ES-I3 (cell line): ENCODE measurements at regions not wholly inside any gene's neighbourhood (a gene's known extent, or its start where the extent isn't known, plus 50 kb on each side); places are given as distances from the start of the nearest gene placed in this dataset.
"Not testable (repeated sequence)": the region's sequence is repeated elsewhere in the genome, so short reads cannot be mapped to it uniquely, and the experiment has no call there.

ENCODE experiments used
- H3K36me3 ChIP-seq: 2 replicates; pipeline ENCODE4 v1.6.1; 2013; ENCODE audit warnings: mild to moderate bottlenecking, low read length, control low read depth, moderate library complexity; ENCODE audit not compliant: insufficient read depth
- H3K4me1 ChIP-seq: 2 replicates; pipeline ENCODE4 v1.6.1; 2013; ENCODE audit warnings: mild to moderate bottlenecking, control low read depth, low read length; ENCODE audit not compliant: insufficient read depth
- H3K9ac ChIP-seq: 2 replicates; pipeline ENCODE4 v1.6.1; 2013; ENCODE audit warnings: low read depth, mild to moderate bottlenecking, low read length, moderate library complexity
- H3K9me3 ChIP-seq: 2 replicates; pipeline ENCODE4 v1.6.1; 2013; ENCODE audit warnings: mild to moderate bottlenecking, low read length, moderate library complexity; ENCODE audit not compliant: control insufficient read depth, insufficient read depth

DNA sequence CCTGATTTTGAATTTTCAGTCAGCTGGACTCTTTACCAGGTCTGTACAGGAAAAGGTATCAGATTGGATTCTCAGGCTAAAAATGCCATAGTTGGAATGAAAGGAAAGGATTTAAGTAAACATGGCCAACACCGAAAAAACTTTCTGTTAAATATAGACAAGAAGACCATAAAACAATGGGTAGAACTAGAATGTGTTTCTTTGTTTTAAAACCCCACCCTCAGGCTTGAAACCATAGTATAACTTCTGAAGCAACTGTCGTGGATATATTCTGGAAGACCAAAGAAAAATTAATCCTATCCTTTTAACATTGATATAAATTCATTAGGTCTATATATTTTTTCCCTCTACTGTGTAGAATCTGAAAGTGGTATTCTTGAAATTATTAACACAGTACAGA lies 118.6 kb upstream of the HAPLN1 start:
- H3K4me1 ChIP-seq: no peaks in the 10 kb centered on the region
- no peak overlapping the region for H3K9ac ChIP-seq
- no peaks in the 10 kb centered on the region for H3K36me3 ChIP-seq
- no peaks in the 10 kb centered on the region for H3K9me3 ChIP-seq

DNA sequence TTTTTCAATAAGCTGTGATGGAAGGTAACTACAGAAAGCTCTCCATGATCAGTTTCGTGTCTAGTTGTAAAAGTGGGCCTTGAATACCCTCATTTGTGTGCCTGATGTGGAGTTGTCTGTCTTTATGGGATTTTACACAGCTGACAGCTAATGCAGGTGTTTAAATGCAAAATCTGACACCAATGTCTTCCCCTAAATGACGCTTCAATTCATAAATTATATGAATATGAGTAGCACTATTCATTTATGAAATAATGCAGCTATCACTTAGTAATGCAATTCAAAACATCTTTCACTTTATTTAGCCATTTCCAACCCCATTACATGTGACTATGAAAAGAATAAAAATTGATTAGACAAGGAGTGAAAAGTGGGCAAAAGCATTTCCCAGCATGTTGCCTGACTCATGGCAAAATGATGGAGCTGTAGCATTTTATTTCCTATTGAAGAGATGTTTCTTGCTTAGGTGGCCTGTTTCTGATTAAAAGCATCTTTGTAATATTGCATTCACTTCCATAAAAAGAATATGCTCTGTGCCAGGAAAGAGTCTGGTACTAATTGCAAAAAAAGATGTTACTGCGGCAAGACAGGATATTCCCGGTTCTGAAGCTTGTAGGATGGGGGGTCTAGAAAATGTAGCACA lies 116.7 kb upstream of the HAPLN1 start:
- no peak overlapping the region for H3K9ac ChIP-seq
- no peaks in the 10 kb centered on the region for H3K36me3 ChIP-seq
- no peaks in the 10 kb centered on the region for H3K4me1 ChIP-seq
- H3K9me3 ChIP-seq: no peaks in the 10 kb centered on the region

DNA sequence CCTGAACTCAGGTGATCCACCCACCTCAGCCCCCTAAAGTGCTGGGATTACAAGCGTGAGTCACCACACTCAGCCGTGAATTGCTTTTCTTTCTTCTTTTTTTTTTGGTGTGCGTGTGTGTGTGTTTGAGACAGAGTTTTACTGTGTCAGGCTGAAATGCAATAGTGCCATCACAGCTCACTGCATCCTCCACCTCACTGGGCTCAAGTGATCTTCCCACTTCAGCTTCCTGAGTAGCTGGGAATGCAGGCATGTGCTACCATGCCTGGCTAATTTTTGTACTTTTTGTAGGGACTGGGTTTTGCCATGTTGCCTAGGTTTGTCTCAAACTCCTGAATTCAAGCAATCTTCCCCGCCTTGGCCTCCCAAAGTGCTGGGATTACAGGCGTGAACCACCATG lies 113.7 kb upstream of the HAPLN1 start:
- Histone ChIP-seq H3K9me3 (no peaks in the 10 kb centered on the region), H3K36me3 (no peaks in the 10 kb centered on the region), H3K4me1 (no peaks in the 10 kb centered on the region), H3K9ac (no peak overlapping the region)

DNA sequence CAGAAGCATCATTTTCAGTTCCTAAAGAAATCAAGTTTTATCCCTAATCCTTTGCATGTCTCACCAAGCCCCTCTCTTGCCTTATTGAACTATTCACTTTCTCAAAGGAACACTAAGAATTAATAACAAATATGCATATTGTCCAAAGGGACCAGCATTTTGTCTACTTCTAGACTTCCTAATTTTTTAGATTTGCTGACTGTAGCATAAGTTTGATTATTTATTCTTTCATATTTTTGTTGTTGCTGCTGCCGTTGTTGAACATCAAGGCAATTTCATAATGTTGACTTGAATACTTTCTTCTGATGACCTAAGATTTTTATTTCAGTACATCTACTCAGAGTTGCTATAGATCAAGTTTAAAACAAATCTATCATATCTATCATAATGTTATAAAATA lies 111.2 kb upstream of the HAPLN1 start:
- Histone ChIP-seq H3K9me3 (no peaks in the 10 kb centered on the region), H3K36me3 (no peaks in the 10 kb centered on the region), H3K4me1 (no peaks in the 10 kb centered on the region), H3K9ac (no peak overlapping the region)

DNA sequence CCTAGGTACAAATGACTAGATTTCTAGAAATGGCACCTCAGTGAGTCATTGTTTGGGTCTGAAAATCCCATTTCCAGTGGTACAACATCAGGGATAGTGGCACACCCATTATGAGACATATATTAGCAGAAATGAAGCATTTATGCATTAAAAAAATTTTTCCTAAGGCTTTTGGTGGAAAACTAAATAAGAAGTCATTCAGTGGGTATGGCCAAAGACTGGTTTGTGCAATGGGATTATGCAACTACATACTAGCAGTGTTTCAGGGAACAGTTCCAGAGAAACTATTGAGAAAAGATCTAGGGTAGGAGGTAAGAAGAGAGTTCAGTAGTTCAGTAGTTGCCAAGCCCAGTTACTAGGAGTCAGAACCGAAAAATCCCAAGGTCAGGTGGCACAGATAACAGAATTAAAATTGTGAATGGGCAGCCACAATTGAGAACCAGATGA lies 106.5 kb upstream of the HAPLN1 start:
- H3K9ac ChIP-seq: no peak overlapping the region
- no peaks in the 10 kb centered on the region; the same call in 1 of the 2 replicates for H3K4me1 ChIP-seq
- H3K36me3 ChIP-seq: no peaks in the 10 kb centered on the region
- no peaks in the 10 kb centered on the region for H3K9me3 ChIP-seq

DNA sequence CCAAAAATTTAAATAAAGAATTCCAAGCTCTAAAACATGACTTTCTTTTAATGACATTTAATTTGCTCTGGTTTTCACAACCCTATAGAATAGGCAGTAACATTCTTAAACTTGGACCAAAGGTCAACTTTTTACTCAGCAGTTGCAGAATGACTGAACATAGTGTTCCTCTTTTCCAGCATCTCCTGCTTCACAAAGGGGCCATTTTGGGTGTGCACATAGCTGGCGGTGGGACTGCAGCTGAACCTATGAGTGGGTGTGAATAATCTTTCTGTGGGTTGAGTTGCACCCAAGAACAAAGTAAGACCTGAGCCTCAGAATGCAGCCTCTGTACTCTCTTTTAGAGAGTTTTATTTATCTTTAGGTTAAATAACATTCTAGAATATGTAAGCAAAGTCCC lies 96.9 kb upstream of the HAPLN1 start:
- H3K9me3 ChIP-seq: peaks cover 3% of the 10 kb centered on the region; the same call in 1 of the 2 replicates
- H3K9ac ChIP-seq: no peak overlapping the region
- no peaks in the 10 kb centered on the region for H3K4me1 ChIP-seq
- H3K36me3 ChIP-seq: no peaks in the 10 kb centered on the region

DNA sequence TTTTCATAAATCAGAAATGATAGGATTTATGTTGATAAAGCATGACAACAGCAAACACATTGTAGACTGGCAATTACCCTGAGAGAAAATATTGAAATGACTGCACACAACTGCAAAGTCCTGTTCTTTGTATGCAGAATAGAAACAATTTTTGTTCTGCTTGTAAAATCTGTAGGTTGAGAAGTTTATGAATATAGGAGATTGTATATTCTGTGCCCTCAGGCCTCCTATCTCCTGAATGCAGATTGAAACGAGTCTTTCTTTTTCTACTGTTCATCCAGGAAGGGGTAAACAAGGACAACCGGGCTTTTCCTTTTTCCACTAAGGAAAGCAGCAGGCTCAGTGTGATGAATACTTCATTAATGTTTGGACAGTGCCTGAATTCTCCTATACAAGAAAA lies 95.0 kb upstream of the HAPLN1 start:
- Histone ChIP-seq H3K4me1 (no peaks in the 10 kb centered on the region), H3K9me3 (peaks cover 3% of the 10 kb centered on the region; the same call in 1 of the 2 replicates), H3K36me3 (no peaks in the 10 kb centered on the region), H3K9ac (no peak overlapping the region)

DNA sequence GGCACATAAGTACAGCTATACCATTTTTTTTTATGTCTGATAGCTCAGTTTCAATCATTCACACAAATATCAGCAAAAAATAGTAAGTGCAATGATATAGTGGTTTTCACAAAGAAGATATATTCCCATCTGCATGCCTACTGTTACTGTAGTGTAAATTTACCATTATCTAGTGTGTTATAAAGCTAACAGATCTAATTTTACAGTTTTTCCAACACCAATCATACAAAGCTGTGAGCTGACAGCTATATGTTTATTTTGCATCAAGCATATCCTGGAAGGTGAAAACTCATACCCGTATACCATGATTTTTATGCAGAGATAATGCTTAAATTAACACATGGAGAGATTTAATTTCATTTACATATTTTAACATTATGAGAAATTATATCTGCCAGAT lies 89.9 kb upstream of the HAPLN1 start:
- no peaks in the 10 kb centered on the region for H3K36me3 ChIP-seq
- no peaks in the 10 kb centered on the region for H3K9me3 ChIP-seq
- H3K9ac ChIP-seq: no peak overlapping the region
- H3K4me1 ChIP-seq: no peaks in the 10 kb centered on the region

DNA sequence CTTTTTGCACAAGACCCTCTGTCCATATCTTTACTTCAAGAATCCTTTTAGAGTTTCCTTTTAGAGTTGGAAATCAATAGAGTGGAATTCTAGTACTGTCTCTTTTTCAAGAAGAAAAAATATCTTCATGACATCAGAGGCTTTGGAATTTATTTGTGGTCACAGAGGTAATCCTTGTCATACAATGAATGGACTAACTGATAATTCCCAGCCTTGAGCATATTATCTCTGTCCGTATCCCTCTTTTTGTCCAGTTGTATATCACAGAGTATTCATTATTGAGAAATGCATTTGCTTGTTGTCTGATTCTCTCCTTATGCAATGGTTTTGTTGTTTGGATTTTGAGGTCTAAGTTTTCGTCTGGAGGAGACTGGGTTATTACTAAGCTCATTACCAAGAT lies 82.0 kb upstream of the HAPLN1 start:
- no peaks in the 10 kb centered on the region for H3K36me3 ChIP-seq
- no peaks in the 10 kb centered on the region for H3K4me1 ChIP-seq
- H3K9ac ChIP-seq: no peak overlapping the region
- no peaks in the 10 kb centered on the region for H3K9me3 ChIP-seq

DNA sequence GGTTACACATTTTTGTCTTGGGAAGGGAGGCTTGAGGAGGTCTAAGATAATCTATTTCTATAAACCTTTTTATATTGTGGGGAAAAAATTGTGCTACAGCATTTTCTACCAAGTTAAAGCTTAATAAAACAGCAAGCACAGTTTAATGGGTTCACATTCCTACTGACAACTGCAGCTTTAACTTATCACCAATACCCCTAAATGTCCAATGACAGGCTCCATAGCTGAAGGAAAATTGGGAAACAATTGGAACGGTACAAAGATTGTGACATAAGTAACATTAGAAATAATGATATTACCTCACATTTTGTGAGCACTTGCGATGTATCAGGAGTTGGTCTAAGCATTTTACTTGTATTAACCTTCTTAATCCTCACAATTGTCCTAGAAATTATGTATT lies 79.5 kb upstream of the HAPLN1 start:
- Histone ChIP-seq H3K36me3 (no peaks in the 10 kb centered on the region), H3K9ac (no peak overlapping the region), H3K4me1 (no peaks in the 10 kb centered on the region), H3K9me3 (no peaks in the 10 kb centered on the region)

DNA sequence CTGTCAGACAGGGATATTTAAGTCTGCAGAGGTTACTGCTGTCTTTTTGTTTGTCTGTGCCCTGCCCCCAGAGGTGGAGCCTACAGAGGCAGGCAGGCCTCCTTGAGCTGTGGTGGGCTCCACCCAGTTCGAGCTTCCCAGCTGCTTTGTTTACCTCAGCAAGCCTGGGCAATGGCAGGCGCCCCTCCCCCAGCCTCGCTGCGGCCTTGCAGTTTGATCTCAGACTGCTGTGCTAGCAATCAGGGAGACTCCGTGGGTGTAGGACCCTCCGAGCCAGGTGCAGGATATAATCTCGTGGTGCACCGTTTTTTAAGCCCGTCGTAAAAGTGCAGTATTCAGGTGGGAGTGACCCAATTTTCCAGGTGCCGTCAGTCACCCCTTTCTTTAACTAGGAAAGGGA lies 78.4 kb upstream of the HAPLN1 start:
- H3K9ac ChIP-seq: peak overlapping the region; percentile 38; the same call in 1 of the 2 replicates
- H3K9me3 ChIP-seq, H3K36me3 ChIP-seq, H3K4me1 ChIP-seq: not testable (repeated sequence)

DNA sequence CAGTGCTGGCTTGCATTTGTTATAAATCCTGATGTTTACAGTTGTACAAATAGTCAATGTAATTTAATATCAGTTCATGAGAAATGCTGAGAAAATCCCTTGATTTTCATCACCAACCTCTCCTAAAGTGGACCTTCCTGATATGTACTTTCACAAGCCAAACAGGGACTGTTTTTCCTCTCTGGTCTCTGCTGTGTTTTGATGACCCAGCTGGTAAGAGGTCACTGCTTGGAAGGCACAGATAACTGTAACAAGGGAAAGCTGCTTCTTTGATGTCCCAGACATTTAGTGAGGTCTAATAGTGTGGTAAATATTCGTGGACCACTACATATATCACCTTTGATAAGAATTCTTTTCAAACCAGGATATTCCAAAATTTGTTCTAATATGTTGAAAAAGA lies 68.7 kb upstream of the HAPLN1 start:
- H3K9me3 ChIP-seq: no peaks in the 10 kb centered on the region
- no peaks in the 10 kb centered on the region for H3K36me3 ChIP-seq
- H3K9ac ChIP-seq: no peak overlapping the region
- H3K4me1 ChIP-seq: no peaks in the 10 kb centered on the region

DNA sequence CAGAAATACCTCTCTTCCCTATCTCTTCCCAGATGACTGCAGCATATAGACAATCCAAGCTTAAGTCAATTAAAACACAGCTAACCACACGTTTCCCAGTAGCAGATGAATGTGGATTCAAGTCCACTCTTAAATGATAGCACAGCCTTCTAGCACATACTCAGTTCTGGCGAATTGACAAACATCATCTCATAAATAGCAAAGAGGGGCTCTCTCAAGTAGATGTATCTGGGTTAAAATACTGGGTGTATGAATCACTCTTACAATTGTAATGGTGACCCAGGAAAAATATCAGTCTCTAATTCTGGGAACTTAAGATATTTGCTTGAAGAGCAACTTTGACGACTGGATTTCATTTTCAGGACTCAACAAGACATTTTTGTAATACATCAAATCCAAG lies 67.0 kb upstream of the HAPLN1 start:
- Histone ChIP-seq H3K9me3 (no peaks in the 10 kb centered on the region), H3K9ac (no peak overlapping the region), H3K4me1 (no peaks in the 10 kb centered on the region), H3K36me3 (no peaks in the 10 kb centered on the region)

DNA sequence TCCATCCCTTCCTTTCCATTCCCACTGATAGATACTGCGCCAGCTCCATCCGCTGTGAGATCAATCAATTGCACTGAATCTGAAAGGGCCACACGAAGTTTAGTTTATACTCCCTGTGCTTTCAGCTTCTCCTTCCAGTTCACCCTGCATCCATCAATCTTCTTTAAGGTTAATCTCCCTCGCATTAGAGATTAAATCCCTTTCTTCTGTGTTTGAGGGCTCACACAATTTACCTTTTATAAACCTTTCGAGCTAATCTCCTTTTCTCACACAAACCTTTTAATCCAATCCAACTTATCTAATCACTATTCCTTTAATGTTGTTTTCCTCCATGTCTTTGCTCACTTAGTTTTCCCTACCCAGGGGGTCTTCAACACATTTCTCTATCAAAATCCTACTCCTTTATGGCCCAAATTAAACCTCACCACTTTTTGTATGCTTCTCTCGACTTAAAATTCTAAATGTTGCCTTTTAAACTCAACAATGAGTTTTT lies 64.6 kb upstream of the HAPLN1 start:
- no peak overlapping the region for H3K9ac ChIP-seq
- no peaks in the 10 kb centered on the region for H3K36me3 ChIP-seq
- H3K9me3 ChIP-seq: no peaks in the 10 kb centered on the region
- no peaks in the 10 kb centered on the region for H3K4me1 ChIP-seq

DNA sequence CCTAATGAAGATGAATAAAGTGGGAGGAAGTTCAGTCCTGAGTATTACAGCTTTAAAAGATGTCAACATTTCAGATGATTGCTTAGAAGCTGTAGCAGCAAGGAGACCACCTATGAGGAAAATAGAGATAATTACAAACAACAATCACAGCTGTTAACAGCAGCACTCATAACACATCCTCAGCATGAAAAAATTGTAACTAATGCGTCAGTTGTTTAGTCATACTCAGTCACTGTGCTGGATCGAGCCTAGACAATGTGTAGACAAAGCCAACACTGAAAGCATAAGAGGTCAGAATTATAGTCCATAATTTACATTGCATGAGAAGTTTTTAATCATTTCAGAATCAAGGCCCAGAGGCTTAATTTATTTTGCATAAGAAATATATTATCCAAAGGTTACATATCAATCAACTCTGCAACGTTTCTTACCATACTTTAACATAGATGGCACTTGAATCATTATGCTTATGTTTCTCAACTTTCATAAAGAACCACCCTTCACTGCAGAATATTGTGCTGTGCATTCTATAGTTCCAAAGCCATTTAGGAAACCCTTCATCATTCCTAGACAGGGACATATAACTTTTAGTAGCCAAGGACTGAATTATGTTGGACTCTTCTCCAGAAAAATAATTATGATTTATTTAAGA lies 60.2 kb upstream of the HAPLN1 start:
- no peaks in the 10 kb centered on the region for H3K4me1 ChIP-seq
- no peaks in the 10 kb centered on the region for H3K36me3 ChIP-seq
- no peaks in the 10 kb centered on the region for H3K9me3 ChIP-seq
- no peak overlapping the region for H3K9ac ChIP-seq
